ENCODE measurements at regions not wholly inside any gene's neighbourhood (a gene's known extent, or its start where the extent isn't known, plus 50 kb on each side); places are given as distances from the start of the nearest gene placed in this dataset.

GRCh38 chr2:4180631-4181030, 477.3 kb downstream of the DCDC2C start:
- Histone ChIP-seq H3K4me3 (ENCODE audit: low read length, poor library complexity, severe bottlenecking) (no peak overlapping the region), H4K20me1 (ENCODE audit: insufficient read depth, low read length, poor library complexity, severe bottlenecking) (no peaks in the 10 kb centered on the region), H3K4me1 (ENCODE audit: insufficient read depth, low read length, poor library complexity, severe bottlenecking) (no peaks in the 10 kb centered on the region), H3K9me3 (ENCODE audit: insufficient read depth, low read depth, low read length) (0 out of 2 replicates have a peak, but pooled peaks cover 4% of the 10 kb centered on the region), H3K9ac (ENCODE audit: low read depth, low read length, poor library complexity, severe bottlenecking) (no peak overlapping the region), H3K36me3 (ENCODE audit: insufficient read depth, low read length) (no peaks in the 10 kb centered on the region), H3K79me2 (ENCODE audit: insufficient read depth, low read length) (no peaks in the 10 kb centered on the region), H2AFZ (ENCODE audit: low read length) (no peak overlapping the region), H3K4me2 (ENCODE audit: low read depth, low read length, poor library complexity, severe bottlenecking) (no peak overlapping the region), H3K9me2 (replicated peaks; ENCODE audit: low read depth, low read length) (no peaks in the 10 kb centered on the region), H3K27me3 (ENCODE audit: insufficient read depth, low read length, poor library complexity, severe bottlenecking) (no peaks in the 10 kb centered on the region), H3F3A (ENCODE audit: low read depth) (no peaks in the 10 kb centered on the region)
- TF ChIP-seq, protein P1, sequence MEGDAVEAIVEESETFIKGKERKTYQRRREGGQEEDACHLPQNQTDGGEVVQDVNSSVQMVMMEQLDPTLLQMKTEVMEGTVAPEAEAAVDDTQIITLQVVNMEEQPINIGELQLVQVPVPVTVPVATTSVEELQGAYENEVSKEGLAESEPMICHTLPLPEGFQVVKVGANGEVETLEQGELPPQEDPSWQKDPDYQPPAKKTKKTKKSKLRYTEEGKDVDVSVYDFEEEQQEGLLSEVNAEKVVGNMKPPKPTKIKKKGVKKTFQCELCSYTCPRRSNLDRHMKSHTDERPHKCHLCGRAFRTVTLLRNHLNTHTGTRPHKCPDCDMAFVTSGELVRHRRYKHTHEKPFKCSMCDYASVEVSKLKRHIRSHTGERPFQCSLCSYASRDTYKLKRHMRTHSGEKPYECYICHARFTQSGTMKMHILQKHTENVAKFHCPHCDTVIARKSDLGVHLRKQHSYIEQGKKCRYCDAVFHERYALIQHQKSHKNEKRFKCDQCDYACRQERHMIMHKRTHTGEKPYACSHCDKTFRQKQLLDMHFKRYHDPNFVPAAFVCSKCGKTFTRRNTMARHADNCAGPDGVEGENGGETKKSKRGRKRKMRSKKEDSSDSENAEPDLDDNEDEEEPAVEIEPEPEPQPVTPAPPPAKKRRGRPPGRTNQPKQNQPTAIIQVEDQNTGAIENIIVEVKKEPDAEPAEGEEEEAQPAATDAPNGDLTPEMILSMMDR (conservative IDR thresholded peaks at IDR 0.05; ENCODE audit: low read length), result no peak
- no peak for TF ChIP-seq EZH2phosphoT487 (IDR thresholded peaks at IDR 0.05; ENCODE audit: borderline replicate concordance)

GRCh38 chr2:4181062-4181461, 477.7 kb downstream of the DCDC2C start:
- H3K4me3 ChIP-seq (ENCODE audit: low read length, poor library complexity, severe bottlenecking), result no peak overlapping the region
- H3K79me2 ChIP-seq (ENCODE audit: insufficient read depth, low read length), result no peaks in the 10 kb centered on the region
- TF ChIP-seq, protein P1 (conservative IDR thresholded peaks at IDR 0.05; ENCODE audit: low read length), result no peak
- no peak for TF ChIP-seq EZH2phosphoT487 (IDR thresholded peaks at IDR 0.05; ENCODE audit: borderline replicate concordance)
- H2AFZ ChIP-seq (ENCODE audit: low read length), result no peak overlapping the region
- H3K36me3 ChIP-seq (ENCODE audit: insufficient read depth, low read length), result no peaks in the 10 kb centered on the region
- no peak overlapping the region for H3K4me2 ChIP-seq (ENCODE audit: low read depth, low read length, poor library complexity, severe bottlenecking)
- H3K9me2 ChIP-seq (replicated peaks; ENCODE audit: low read depth, low read length), result no peaks in the 10 kb centered on the region
- H4K20me1 ChIP-seq (ENCODE audit: insufficient read depth, low read length, poor library complexity, severe bottlenecking), result no peaks in the 10 kb centered on the region
- H3K9me3 ChIP-seq (ENCODE audit: insufficient read depth, low read depth, low read length), result 0 out of 2 replicates have a peak, but pooled peaks cover 4% of the 10 kb centered on the region
- no peaks in the 10 kb centered on the region for H3K27me3 ChIP-seq (ENCODE audit: insufficient read depth, low read length, poor library complexity, severe bottlenecking)
- no peaks in the 10 kb centered on the region for H3K4me1 ChIP-seq (ENCODE audit: insufficient read depth, low read length, poor library complexity, severe bottlenecking)
- no peaks in the 10 kb centered on the region for H3F3A ChIP-seq (ENCODE audit: low read depth)
- H3K9ac ChIP-seq (ENCODE audit: low read depth, low read length, poor library complexity, severe bottlenecking), result no peak overlapping the region

DNA sequence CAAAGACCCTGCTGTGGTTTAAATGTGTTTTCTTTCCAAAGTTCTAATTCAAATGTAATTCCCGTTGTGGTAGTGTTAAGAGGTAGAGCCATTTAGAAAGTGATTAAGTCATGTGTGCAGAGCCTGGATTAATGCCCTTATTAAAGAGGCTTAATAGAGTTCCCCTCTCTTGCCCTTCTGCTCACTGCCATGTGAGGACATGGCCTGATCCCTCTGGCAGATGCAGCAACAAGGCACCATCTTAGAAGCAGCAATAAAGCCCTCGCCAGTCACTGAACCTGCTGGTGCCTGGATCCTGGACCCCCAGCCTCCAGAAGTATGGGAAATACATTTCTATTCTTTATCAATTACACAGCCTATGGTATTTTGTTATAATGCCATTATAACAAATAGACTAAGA, 485.2 kb downstream of the DCDC2C start:
- H3K27me3 ChIP-seq (ENCODE audit: insufficient read depth, low read length, poor library complexity, severe bottlenecking), result no peaks in the 10 kb centered on the region
- H3K36me3 ChIP-seq (ENCODE audit: insufficient read depth, low read length), result no peaks in the 10 kb centered on the region
- TF ChIP-seq, protein P1 (conservative IDR thresholded peaks at IDR 0.05; ENCODE audit: low read length), result no peak
- TF ChIP-seq EZH2phosphoT487 (IDR thresholded peaks at IDR 0.05; ENCODE audit: borderline replicate concordance), result no peak
- no peaks in the 10 kb centered on the region for H4K20me1 ChIP-seq (ENCODE audit: insufficient read depth, low read length, poor library complexity, severe bottlenecking)
- H2AFZ ChIP-seq (ENCODE audit: low read length), result no peak overlapping the region
- H3K79me2 ChIP-seq (ENCODE audit: insufficient read depth, low read length), result no peaks in the 10 kb centered on the region
- H3K9ac ChIP-seq (ENCODE audit: low read depth, low read length, poor library complexity, severe bottlenecking), result no peak overlapping the region
- H3K9me3 ChIP-seq (ENCODE audit: insufficient read depth, low read depth, low read length), result peaks cover 3% of the 10 kb centered on the region; the same call in 1 of the 2 replicates
- no peaks in the 10 kb centered on the region for H3K9me2 ChIP-seq (replicated peaks; ENCODE audit: low read depth, low read length)
- H3F3A ChIP-seq (ENCODE audit: low read depth), result no peaks in the 10 kb centered on the region
- H3K4me2 ChIP-seq (ENCODE audit: low read depth, low read length, poor library complexity, severe bottlenecking), result no peak overlapping the region
- H3K4me3 ChIP-seq (ENCODE audit: low read length, poor library complexity, severe bottlenecking), result no peak overlapping the region
- H3K4me1 ChIP-seq (ENCODE audit: insufficient read depth, low read length, poor library complexity, severe bottlenecking), result no peaks in the 10 kb centered on the region
